PC-3 (cell line): ENCODE measurements at regions not wholly inside any gene's neighbourhood (a gene's known extent, or its start where the extent isn't known, plus 50 kb on each side); places are given as distances from the start of the nearest gene placed in this dataset.

Experiments used
- CTCF ChIP-seq: fragments of 300-600 bp; sonication (generic); conservative IDR thresholded peaks from 2 replicates; pipeline ENCODE4 v1.5.1; 2017; ENCODE audit warnings: antibody characterized with exemption, low read depth, mild to moderate bottlenecking, low read length
- EZH2 ChIP-seq: fragments of 300-600 bp; sonication (generic); IDR thresholded peaks from one replicate; pipeline ENCODE4 v1.6.1; 2017; ENCODE audit warnings: antibody characterized with exemption, mild to moderate bottlenecking, low read length; ENCODE audit not compliant: unreplicated experiment

GRCh38 chr7:113179313-113179712 lies 61.0 kb upstream of the SMIM30 start:
- no peak for TF ChIP-seq CTCF
- no peak for TF ChIP-seq EZH2
